ENCODE measurements at regions not wholly inside any gene's neighbourhood (a gene's known extent, or its start where the extent isn't known, plus 50 kb on each side); places are given as distances from the start of the nearest gene placed in this dataset.
"Not testable (repeated sequence)": the region's sequence is repeated elsewhere in the genome, so short reads cannot be mapped to it uniquely, and the experiment has no call there.

GRCh38 chr20:19867940-19868371, 109.9 kb downstream of the RIN2 start:
- TF ChIP-seq, protein P1, sequence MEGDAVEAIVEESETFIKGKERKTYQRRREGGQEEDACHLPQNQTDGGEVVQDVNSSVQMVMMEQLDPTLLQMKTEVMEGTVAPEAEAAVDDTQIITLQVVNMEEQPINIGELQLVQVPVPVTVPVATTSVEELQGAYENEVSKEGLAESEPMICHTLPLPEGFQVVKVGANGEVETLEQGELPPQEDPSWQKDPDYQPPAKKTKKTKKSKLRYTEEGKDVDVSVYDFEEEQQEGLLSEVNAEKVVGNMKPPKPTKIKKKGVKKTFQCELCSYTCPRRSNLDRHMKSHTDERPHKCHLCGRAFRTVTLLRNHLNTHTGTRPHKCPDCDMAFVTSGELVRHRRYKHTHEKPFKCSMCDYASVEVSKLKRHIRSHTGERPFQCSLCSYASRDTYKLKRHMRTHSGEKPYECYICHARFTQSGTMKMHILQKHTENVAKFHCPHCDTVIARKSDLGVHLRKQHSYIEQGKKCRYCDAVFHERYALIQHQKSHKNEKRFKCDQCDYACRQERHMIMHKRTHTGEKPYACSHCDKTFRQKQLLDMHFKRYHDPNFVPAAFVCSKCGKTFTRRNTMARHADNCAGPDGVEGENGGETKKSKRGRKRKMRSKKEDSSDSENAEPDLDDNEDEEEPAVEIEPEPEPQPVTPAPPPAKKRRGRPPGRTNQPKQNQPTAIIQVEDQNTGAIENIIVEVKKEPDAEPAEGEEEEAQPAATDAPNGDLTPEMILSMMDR (IDR thresholded peaks at IDR 0.05; ENCODE audit: low read depth, low read length), result no peak
- DNase-seq (ENCODE audit: extremely low read depth, low read depth), result no peak

GRCh38 chr20:19868441-19868840, 110.4 kb downstream of the RIN2 start:
- TF ChIP-seq, protein P1 (IDR thresholded peaks at IDR 0.05; ENCODE audit: low read depth, low read length), result no peak

GRCh38 chr20:19872001-19872400, 113.9 kb downstream of the RIN2 start:
- TF ChIP-seq, protein P1 (IDR thresholded peaks at IDR 0.05; ENCODE audit: low read depth, low read length), result no peak
- no peak for DNase-seq (ENCODE audit: extremely low read depth, low read depth)

More at GRCh38 chr20:19868441-19868840, 110.4 kb downstream of the RIN2 start:
- no peak for DNase-seq (ENCODE audit: extremely low read depth, low read depth)

DNA sequence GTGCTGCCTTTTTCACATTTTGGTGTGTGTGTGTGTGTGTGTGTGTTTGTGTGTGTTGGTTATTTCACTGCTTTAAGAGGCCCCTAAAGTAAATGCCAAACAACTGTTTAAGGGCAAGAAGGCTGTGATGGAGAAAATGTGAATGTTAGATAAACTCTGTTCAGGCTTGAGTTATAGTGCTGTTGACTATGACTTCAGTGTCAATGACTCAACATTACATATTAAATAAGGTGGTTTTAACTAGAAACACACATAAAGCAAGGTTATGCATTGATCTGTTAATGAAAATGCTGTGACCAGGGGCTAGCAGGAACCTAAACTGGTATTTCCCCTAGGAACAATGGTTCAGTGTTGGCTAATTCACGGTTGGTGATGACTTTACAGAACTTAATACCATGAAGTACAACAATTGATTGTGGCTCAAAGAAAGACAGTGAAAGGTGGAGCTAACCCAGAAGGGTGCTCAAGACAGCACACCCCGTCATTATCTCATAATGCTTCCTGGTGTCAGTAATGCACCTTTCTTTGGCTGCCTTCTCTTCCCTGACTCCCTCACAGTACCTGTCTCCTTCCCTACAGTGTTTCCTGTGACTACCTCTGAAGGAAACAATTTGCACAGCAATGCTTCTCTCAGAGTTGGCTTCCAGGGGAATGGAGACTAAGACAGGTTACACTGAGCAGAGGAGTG, 116.1 kb downstream of the RIN2 start:
- DNase-seq (ENCODE audit: extremely low read depth, low read depth), result no peak
- TF ChIP-seq, protein P1 (IDR thresholded peaks at IDR 0.05; ENCODE audit: low read depth, low read length), result no peak

DNA sequence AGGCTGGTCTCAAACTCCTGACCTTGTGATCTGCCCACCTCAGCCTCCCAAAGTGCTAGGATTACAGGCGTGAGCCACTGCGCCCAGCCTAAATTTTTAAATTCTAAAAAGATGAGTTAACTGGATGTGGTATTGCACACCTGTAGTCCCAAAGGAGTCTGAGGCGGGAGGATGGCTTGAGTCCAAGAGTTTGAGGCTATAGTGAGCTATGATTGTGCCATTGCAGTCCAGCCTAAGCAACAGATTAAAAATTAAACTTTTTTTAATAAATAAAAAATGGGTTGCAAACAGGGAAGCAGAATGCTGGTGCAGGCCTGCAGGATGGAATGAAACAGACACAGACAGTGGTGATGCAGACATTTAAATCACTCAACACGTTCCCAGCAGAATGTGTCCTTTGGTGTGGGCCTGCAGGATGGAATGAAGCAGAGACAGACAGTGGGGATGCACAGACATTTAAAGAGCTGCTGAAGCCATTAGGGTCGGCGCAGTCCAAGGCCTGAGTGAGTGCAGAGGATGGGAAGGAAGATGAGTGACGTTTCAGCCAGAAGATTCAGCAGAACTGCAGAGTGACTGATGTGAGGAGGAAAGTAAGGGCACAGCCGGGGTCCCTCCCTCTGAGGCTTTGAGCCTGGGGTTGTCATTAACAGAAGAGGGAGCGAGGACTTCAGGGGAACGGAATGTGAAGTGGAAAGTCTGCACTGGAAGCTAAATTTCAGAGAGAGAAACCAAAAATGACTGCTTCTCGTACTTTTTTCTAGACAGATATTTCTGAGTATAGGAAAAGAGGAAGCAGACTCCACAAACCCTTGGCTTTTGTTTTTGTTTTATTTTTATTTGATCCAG, 117.5 kb downstream of the RIN2 start:
- no peak for DNase-seq (ENCODE audit: extremely low read depth, low read depth)
- TF ChIP-seq, protein P1 (IDR thresholded peaks at IDR 0.05; ENCODE audit: low read depth, low read length), result no peak

GRCh38 chr20:19876828-19877460, 118.9 kb downstream of the RIN2 start:
- TF ChIP-seq, protein P1 (IDR thresholded peaks at IDR 0.05; ENCODE audit: low read depth, low read length), result no peak
- no peak for DNase-seq (ENCODE audit: extremely low read depth, low read depth)

DNA sequence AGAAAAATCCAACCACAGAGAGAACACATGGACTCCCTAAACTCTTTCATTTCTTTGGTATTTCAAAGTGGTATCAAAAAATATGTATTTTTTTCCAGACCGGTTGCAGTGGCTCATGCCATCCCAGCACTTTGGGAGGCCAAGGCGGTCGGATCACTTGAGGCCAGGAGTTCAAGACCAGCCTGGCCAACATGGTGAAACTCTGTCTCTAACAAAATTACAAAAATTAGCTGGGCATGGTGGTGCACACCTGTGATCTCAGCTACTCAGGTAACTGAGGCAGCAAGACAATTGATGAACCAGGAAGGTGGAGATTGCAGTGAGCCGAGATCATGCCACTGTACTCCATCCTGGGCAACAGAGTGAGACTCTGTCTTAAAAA, 121.8 kb downstream of the RIN2 start:
- not testable (repeated sequence) for DNase-seq (ENCODE audit: extremely low read depth, low read depth)
